Epithelial cell of proximal tubule (primary cell): ENCODE measurements at regions not wholly inside any gene's neighbourhood (a gene's known extent, or its start where the extent isn't known, plus 50 kb on each side); places are given as distances from the start of the nearest gene placed in this dataset.
"Not testable (repeated sequence)": the region's sequence is repeated elsewhere in the genome, so short reads cannot be mapped to it uniquely, and the experiment has no call there.

Source experiments
- DNase-seq: peaks from one replicate; pipeline ENCODE4 v3.0.0-alpha.2; 2011; ENCODE audit warnings: low read depth
- H3K4me3 ChIP-seq: 2 replicates; pipeline ENCODE4 v1.5.1; 2011; ENCODE audit warnings: low read depth, mild to moderate bottlenecking, low read length
- CTCF ChIP-seq: conservative IDR thresholded peaks from 2 replicates; pipeline ENCODE4 v1.5.1; 2012; ENCODE audit warnings: low read depth, mild to moderate bottlenecking, low read length

GRCh38 chr5:86500947-86501346, 116.8 kb upstream of the COX7C start:
- no peak overlapping the region for H3K4me3 ChIP-seq
- TF ChIP-seq CTCF: peak; percentile 58
- peak; percentile 2 for DNase-seq

GRCh38 chr5:86507574-86507973, 110.2 kb upstream of the COX7C start:
- no peak for TF ChIP-seq CTCF
- no peak for DNase-seq

GRCh38 chr5:86510330-86510915, 107.3 kb upstream of the COX7C start:
- not testable (repeated sequence) for H3K4me3 ChIP-seq, DNase-seq

More at GRCh38 chr5:86507574-86507973, 110.2 kb upstream of the COX7C start:
- H3K4me3 ChIP-seq: no peak overlapping the region

GRCh38 chr5:86523718-86524117, 94.0 kb upstream of the COX7C start:
- no peak for DNase-seq
- TF ChIP-seq CTCF: no peak
- no peak overlapping the region for H3K4me3 ChIP-seq

- no peak overlapping the region for H3K4me3 ChIP-seq
- DNase-seq: no peak
- no peak for TF ChIP-seq CTCF
Measured at GRCh38 chr5:86525622-86526021, 92.1 kb upstream of the COX7C start.

- no peak for TF ChIP-seq CTCF
- no peak overlapping the region for H3K4me3 ChIP-seq
- no peak for DNase-seq
Measured at GRCh38 chr5:86526811-86527348, 90.9 kb upstream of the COX7C start.

- TF ChIP-seq CTCF: no peak
- no peak overlapping the region for H3K4me3 ChIP-seq
- no peak for DNase-seq
Measured at GRCh38 chr5:86532429-86532828, 85.3 kb upstream of the COX7C start.

- TF ChIP-seq CTCF: no peak
- DNase-seq: no peak
- H3K4me3 ChIP-seq: no peak overlapping the region
Measured at GRCh38 chr5:86536396-86536795, 81.3 kb upstream of the COX7C start.
